ENCODE measurements at regions not wholly inside any gene's neighbourhood (a gene's known extent, or its start where the extent isn't known, plus 50 kb on each side); places are given as distances from the start of the nearest gene placed in this dataset.
"Not testable (repeated sequence)": the region's sequence is repeated elsewhere in the genome, so short reads cannot be mapped to it uniquely, and the experiment has no call there.

GRCh38 chr1:120619867-120620692 is 103.7 kb upstream of the NBPF26 start:
- DNase-seq: not testable (repeated sequence)

- DNase-seq: not testable (repeated sequence)
Observed at GRCh38 chr1:120620693-120620969, 103.1 kb upstream of the NBPF26 start.

GRCh38 chr1:120621278-120621677 is 102.5 kb upstream of the NBPF26 start:
- not testable (repeated sequence) for DNase-seq

GRCh38 chr1:120623539-120623938 is 100.2 kb upstream of the NBPF26 start:
- not testable (repeated sequence) for DNase-seq

GRCh38 chr1:120624565-120625064 is 99.1 kb upstream of the NBPF26 start:
- not testable (repeated sequence) for DNase-seq

- not testable (repeated sequence) for DNase-seq
Observed at GRCh38 chr1:120629832-120630455, 93.8 kb upstream of the NBPF26 start.

- not testable (repeated sequence) for DNase-seq
Observed at GRCh38 chr1:120634816-120635806, 88.6 kb upstream of the NBPF26 start.

- DNase-seq: not testable (repeated sequence)
Observed at GRCh38 chr1:120640261-120641013, 83.3 kb upstream of the NBPF26 start.

- not testable (repeated sequence) for DNase-seq
Observed at GRCh38 chr1:120641014-120641302, 82.8 kb upstream of the NBPF26 start.

GRCh38 chr1:120647182-120647581 is 76.6 kb upstream of the NBPF26 start:
- not testable (repeated sequence) for DNase-seq

GRCh38 chr1:120648915-120649623 is 74.7 kb upstream of the NBPF26 start:
- DNase-seq: not testable (repeated sequence)

GRCh38 chr1:120649730-120650129 is 74.0 kb upstream of the NBPF26 start:
- not testable (repeated sequence) for DNase-seq

GRCh38 chr1:120654114-120654513 is 69.6 kb upstream of the NBPF26 start:
- DNase-seq: not testable (repeated sequence)

- not testable (repeated sequence) for DNase-seq
Observed at GRCh38 chr1:120655394-120655793, 68.4 kb upstream of the NBPF26 start.

GRCh38 chr1:120656116-120656515 is 67.6 kb upstream of the NBPF26 start:
- not testable (repeated sequence) for DNase-seq

- DNase-seq: not testable (repeated sequence)
Observed at GRCh38 chr1:120657804-120658203, 65.9 kb upstream of the NBPF26 start.

GRCh38 chr1:120658622-120659021 is 65.1 kb upstream of the NBPF26 start:
- DNase-seq: not testable (repeated sequence)

- DNase-seq: not testable (repeated sequence)
Observed at GRCh38 chr1:120659133-120659532, 64.6 kb upstream of the NBPF26 start.

GRCh38 chr1:120664376-120665249 is 59.1 kb upstream of the NBPF26 start:
- not testable (repeated sequence) for DNase-seq

- not testable (repeated sequence) for DNase-seq
Observed at GRCh38 chr1:120665250-120665577, 58.5 kb upstream of the NBPF26 start.

- DNase-seq: not testable (repeated sequence)
Observed at GRCh38 chr1:120668187-120668586, 55.6 kb upstream of the NBPF26 start.
